HG02571 (cell line): ENCODE measurements at regions not wholly inside any gene's neighbourhood (a gene's known extent, or its start where the extent isn't known, plus 50 kb on each side); places are given as distances from the start of the nearest gene placed in this dataset.

Source experiments
- ATAC-seq: cut with Tn5 transposase; IDR thresholded peaks from one replicate; pipeline ENCODE4 v1.9.1; 2021; ENCODE audit warnings: mild to moderate bottlenecking, moderate library complexity; ENCODE audit not compliant: unreplicated experiment

GRCh38 chr14:61940666-61941420 lies 178.6 kb downstream of the SNAPC1 start:
- ATAC-seq = no peak

GRCh38 chr14:61941421-61942150 lies 179.4 kb downstream of the SNAPC1 start:
- ATAC-seq = no peak

DNA sequence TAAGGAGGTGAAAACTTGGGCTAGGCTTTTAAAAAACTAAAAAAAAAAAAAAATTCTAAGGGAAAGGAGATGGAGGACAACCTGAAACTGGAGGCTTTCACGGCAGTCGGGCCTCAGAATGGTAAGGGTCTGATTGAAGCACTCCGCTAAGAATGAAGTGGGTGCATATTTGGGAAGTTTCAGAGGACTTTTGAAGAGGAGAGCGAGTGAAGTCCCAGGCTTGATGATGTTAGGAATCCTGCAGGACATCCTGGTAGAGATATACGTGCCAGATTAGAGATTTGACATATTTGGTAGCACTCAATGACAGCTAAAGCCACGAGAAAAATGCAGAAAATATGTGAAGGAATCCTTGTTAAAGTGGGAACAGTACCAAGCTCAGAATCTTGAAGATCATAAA lies 186.2 kb downstream of the SNAPC1 start:
- ATAC-seq = no peak

DNA sequence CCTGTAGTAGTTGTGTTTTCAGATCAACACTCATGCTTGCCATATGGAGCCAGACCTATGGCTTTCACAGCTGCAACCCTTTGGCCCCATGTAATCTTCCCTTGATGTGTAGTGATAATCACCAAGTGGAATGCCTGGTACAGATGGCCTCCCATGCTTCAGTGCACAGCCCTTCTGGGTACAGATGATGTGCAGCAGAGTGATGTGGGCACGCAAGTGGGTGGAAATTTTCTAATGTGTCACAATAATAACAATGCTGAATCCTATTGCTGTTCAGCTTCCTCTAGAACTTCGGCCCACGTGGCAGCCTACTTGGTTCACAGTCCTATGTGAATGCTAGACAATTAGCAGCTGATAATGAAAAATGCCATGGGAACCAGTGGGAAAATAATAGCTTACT lies 188.1 kb downstream of the SNAPC1 start:
- ATAC-seq = no peak

- ATAC-seq = no peak
These were observed 191.4 kb downstream of the SNAPC1 start for GRCh38 chr14:61953602-61954001.

GRCh38 chr14:61954306-61954705 lies 192.1 kb downstream of the SNAPC1 start:
- no peak for ATAC-seq

DNA sequence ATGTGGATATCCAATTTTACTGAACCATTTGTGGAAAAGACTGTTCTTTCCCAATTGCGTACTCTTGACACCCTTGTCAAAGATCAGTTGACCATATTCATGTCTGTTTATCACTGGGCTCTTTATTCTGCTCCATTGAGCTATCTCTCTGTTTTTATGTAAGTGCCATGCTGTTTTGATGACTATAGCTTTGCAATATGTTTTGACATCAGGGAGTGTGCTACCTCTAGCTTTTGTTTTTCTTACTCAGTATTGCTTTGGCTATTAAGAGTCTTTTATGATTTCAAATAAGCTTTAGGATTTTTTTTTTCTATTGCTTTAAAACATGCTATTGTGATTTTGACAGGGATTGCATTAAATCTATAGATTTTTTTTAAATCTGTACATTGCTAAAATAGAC lies 194.3 kb downstream of the SNAPC1 start:
- no peak for ATAC-seq

DNA sequence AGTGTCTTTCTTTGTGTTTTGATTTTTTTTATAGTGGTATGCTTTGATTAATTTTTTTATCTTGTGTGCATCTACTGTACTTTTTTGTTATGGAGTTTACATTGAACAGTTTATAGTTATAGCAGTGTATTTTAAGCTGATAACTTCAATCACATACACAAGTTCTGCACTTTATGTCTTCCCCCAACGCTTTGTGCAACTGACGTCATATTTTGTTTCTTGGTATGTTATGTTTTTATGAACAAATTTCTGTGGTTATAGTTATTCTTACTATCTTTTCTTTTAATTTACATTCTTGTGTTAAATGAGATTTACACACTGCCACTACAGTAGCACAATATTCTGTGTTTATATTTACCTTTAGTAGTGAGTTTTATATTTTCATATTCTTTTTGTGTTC lies 197.1 kb downstream of the SNAPC1 start:
- ATAC-seq = no peak

GRCh38 chr14:61961369-61961768 lies 199.1 kb downstream of the SNAPC1 start:
- ATAC-seq = no peak

GRCh38 chr14:61963926-61964325 lies 201.7 kb downstream of the SNAPC1 start:
- ATAC-seq = no peak

DNA sequence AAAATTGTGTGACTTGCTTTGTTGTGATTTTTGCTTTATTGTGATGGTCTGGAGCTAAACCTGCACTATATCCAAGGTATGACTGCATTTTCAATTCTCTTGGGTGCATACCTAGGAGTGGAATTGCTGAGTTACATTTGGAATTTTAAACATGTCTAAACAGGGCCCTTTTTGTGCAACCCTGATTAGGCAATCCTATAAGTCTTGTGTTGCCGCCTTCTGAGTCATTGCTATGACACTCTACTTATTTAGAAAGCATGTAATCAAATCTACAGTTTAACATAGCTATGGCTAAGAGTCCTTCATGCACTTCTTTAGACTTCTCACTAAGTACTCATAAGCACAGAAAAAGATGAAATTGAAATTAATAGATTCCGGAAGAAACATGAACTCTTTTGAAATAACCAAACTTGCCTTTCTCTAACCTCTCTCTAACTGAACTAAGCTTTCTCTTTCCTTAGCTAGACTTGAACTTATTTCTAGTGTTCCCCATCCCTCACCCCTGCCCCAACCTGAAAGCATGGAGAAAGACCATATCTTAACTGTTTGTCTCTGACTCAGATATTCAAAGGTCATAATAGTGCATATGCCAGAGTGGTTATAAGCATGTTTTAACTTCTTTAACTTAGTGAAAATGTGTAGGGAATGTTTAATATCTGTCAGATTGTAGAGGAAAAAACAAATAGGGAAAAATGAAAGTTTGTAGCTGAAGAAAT lies 203.0 kb downstream of the SNAPC1 start:
- ATAC-seq = no peak

- no peak for ATAC-seq
These were observed 206.0 kb downstream of the SNAPC1 start for GRCh38 chr14:61968207-61968606.

DNA sequence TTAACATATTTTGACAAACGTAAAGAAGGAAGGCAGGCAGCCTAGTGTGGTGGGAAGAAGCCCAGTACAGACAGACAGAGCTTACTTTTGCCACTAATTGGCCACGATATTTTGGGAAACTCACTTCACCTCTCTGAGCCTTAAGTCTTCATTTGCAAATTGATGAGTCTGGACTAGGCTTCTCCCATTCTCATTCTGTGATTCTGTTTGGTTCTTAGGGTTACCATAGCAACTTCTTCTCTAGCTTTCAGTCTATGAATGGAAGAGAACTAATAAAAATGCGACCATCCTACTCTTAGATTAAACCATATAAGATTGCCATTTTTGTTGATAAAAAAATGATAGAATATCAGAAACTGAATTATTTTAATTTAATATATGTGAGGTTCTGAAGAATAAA lies 210.5 kb downstream of the SNAPC1 start:
- ATAC-seq = no peak

GRCh38 chr14:61973981-61974380 lies 211.8 kb downstream of the SNAPC1 start:
- ATAC-seq = no peak

DNA sequence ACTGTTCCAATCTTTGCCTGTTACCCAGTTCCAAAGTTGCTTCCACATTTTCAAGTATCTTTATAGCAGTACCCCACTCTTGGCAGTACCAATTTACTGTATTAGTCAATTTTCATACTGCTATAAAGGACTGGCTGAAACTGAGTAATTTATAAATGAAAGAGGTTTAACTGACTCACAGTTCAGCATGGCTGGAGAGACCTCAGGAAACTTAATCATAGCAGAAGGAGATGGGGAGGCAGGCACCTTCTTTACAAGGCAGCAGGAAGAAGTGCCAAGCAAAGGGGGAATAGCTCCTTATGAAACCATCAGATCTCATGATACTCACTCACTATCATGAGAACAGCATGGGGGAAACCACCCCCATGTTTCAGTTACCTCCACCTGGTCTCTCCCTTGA lies 215.0 kb downstream of the SNAPC1 start:
- no peak for ATAC-seq

- ATAC-seq = no peak
These were observed 226.0 kb downstream of the SNAPC1 start for GRCh38 chr14:61988240-61988639.

- no peak for ATAC-seq
These were observed 229.9 kb downstream of the SNAPC1 start for GRCh38 chr14:61992139-61992538.

- ATAC-seq = no peak
These were observed 230.7 kb downstream of the SNAPC1 start for GRCh38 chr14:61992926-61993325.

DNA sequence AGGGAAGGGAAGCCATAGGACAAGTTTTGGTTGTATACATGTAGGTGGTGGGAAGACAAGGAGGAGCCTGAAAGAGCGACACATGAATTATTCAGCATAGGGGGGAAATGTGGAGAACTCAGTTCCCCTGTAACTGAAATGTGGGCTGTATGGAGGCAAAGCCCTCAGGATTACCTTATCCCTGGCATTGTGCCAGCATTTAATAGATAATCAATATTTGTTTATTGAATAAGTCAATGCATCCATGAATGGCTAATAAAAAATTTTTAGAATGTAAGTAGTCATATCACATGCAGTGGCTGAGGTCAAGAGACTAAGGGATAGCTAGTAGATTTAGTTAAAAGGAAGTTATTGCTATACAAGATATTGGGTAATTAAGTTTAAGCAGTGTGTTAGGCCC lies 232.4 kb downstream of the SNAPC1 start:
- no peak for ATAC-seq

GRCh38 chr14:61996753-61997152 lies 234.5 kb downstream of the SNAPC1 start:
- no peak for ATAC-seq

DNA sequence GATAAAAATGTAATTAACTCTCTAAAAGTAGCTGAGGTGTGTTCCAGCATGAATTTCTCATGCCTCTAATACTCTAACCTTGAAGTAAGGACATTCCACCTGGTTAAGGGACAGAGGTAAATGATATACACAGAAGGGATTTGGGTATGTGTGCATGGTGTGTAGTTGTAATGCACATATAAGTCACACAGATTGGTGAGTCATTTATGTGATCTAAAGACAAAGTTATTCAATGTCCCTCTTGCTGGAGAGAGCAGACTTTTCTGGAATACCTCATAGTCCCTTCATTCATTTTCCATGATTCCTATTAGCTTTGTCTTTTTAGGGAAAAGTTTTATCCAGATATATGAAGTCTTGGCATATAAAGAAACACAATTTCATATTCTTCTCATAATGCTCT lies 234.9 kb downstream of the SNAPC1 start:
- ATAC-seq = no peak

DNA sequence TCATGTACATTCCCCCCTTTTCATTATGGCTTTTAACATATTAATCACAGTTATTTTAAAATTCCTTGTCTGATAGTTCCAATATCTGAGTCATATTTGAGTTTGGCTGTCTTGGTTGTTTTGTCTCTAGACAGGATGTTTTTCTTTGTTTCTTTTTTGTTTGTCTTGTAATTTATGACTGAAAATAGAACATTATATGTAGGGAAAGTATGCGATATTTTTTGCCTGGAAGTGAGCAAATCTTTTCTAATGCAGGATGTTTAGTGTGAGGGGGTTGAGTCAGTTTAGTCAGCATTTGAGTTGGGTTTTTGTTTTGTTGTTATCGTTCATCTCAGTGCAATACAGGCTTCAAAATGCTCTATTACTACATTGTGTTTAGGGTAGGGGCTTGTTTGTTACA lies 239.7 kb downstream of the SNAPC1 start:
- no peak for ATAC-seq
